ENCODE measurements at regions not wholly inside any gene's neighbourhood (a gene's known extent, or its start where the extent isn't known, plus 50 kb on each side); places are given as distances from the start of the nearest gene placed in this dataset.

DNA sequence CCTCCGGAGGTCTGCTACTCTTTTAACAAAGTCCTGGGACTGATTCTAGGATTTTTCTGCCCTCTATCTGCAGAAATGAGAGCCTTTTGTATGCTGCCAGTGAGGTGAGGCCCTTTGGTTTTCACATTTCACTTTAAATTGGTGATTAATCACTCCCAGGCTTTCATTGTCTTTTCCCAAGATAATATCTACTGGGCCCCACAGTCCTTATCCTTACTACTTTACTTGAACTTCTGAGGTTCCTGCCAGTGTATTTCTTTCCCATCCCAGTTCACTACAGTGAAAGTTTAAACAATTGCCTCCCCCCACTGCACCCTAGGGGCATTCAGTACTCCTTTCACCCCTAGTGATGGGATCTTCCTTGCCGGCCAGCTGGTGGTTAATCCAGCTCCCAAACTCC lies 127.4 kb upstream of the INHBA start:
- H3K9me3 ChIP-seq (replicated peaks in 1 of 2; ENCODE audit: control insufficient read depth in 1 of 2, insufficient read depth in 1 of 2, low read length in 2 of 2) = peaks cover 4% of the 10 kb centered on the region in 2 donors
- H3K9me3 Mint-ChIP-seq = peaks cover 0 to 20% (median 2%) of the 10 kb centered on the region in 7 donors

DNA sequence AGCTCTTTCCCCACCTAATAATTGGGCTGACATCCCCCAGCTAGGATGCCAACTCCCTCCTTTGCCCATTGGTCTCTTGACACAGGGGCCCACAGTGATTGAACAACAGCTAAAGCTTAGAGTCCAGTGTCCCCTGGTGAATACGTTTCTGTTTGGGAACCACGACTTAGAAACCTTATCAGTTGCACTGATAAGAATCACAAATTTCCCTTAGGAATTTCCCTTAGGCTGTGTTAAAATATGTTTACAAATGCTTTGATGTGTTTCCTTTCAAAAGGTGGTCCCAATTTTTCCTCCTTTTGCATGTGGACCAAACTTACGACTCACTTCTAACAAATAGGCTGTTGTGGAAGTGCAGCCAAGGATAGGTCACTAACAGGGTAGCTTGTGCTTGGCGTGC lies 126.0 kb upstream of the INHBA start:
- Mint-ChIP-seq H3K27ac (peak overlapping the region in 1 of 7 donors; percentile 30), H3K36me3 (peaks cover 0 to 1% of the 10 kb centered on the region in 2 donors), H3K4me1 (peaks cover 2% of the 10 kb centered on the region), H3K4me3 (no peak overlapping the region), H3K27me3 (ENCODE audit: low read depth in 3 of 3) (no peaks in the 10 kb centered on the region), H3K9me3 (peaks cover 0 to 20% (median 2%) of the 10 kb centered on the region in 7 donors)
- Histone ChIP-seq H3K4me3 (replicated peaks in 1 of 3; ENCODE audit: low read depth in 2 of 3, low read length in 3 of 3) (no peak overlapping the region), H3K27me3 (ENCODE audit: control insufficient read depth in 2 of 2, insufficient read depth in 2 of 2, low read length in 2 of 2) (no peaks in the 10 kb centered on the region), H3K4me2 (replicated peaks; ENCODE audit: extremely low read depth, low read length, poor library complexity, severe bottlenecking) (no peak overlapping the region), H3K36me3 (replicated peaks in 1 of 2; ENCODE audit: control insufficient read depth in 1 of 2, insufficient read depth in 2 of 2, low read length in 2 of 2) (no peaks in the 10 kb centered on the region), H3K79me2 (ENCODE audit: insufficient read depth, low read length) (no peaks in the 10 kb centered on the region), H3K9ac (ENCODE audit: insufficient read depth, low read length, poor library complexity, severe bottlenecking) (no peak overlapping the region), H3K27ac (ENCODE audit: low read depth in 1 of 2, low read length in 2 of 2) (no peak overlapping the region), H4K20me1 (ENCODE audit: insufficient read depth, low read length) (no peaks in the 10 kb centered on the region), H2AFZ (ENCODE audit: insufficient read depth, low read depth, low read length, poor library complexity, severe bottlenecking) (no peak overlapping the region), H3K9me3 (replicated peaks in 1 of 2; ENCODE audit: control insufficient read depth in 1 of 2, insufficient read depth in 1 of 2, low read length in 2 of 2) (peaks cover 4% of the 10 kb centered on the region in 2 donors), H3K4me1 (ENCODE audit: control insufficient read depth in 1 of 2, insufficient read depth in 2 of 2, low read length in 2 of 2) (no peaks in the 10 kb centered on the region)
- intact Hi-C loops (cut with micrococcal nuclease) = no loop called here
- no CpG with 5 or more reads among the region's 4 CpGs for WGBS (ENCODE audit: insufficient coverage)
- DNase-seq = no peak
- TF ChIP-seq, protein P1, sequence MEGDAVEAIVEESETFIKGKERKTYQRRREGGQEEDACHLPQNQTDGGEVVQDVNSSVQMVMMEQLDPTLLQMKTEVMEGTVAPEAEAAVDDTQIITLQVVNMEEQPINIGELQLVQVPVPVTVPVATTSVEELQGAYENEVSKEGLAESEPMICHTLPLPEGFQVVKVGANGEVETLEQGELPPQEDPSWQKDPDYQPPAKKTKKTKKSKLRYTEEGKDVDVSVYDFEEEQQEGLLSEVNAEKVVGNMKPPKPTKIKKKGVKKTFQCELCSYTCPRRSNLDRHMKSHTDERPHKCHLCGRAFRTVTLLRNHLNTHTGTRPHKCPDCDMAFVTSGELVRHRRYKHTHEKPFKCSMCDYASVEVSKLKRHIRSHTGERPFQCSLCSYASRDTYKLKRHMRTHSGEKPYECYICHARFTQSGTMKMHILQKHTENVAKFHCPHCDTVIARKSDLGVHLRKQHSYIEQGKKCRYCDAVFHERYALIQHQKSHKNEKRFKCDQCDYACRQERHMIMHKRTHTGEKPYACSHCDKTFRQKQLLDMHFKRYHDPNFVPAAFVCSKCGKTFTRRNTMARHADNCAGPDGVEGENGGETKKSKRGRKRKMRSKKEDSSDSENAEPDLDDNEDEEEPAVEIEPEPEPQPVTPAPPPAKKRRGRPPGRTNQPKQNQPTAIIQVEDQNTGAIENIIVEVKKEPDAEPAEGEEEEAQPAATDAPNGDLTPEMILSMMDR (IDR thresholded peaks at IDR 0.05) = no peak

More for the DNA sequence above, 127.4 kb upstream of the INHBA start:
- Histone ChIP-seq H4K20me1 (ENCODE audit: insufficient read depth, low read length) (no peaks in the 10 kb centered on the region), H3K4me2 (replicated peaks; ENCODE audit: extremely low read depth, low read length, poor library complexity, severe bottlenecking) (no peak overlapping the region), H3K27me3 (ENCODE audit: control insufficient read depth in 2 of 2, insufficient read depth in 2 of 2, low read length in 2 of 2) (no peaks in the 10 kb centered on the region), H2AFZ (ENCODE audit: insufficient read depth, low read depth, low read length, poor library complexity, severe bottlenecking) (no peak overlapping the region), H3K4me1 (ENCODE audit: control insufficient read depth in 1 of 2, insufficient read depth in 2 of 2, low read length in 2 of 2) (no peaks in the 10 kb centered on the region), H3K9ac (ENCODE audit: insufficient read depth, low read length, poor library complexity, severe bottlenecking) (no peak overlapping the region), H3K36me3 (replicated peaks in 1 of 2; ENCODE audit: control insufficient read depth in 1 of 2, insufficient read depth in 2 of 2, low read length in 2 of 2) (no peaks in the 10 kb centered on the region), H3K27ac (ENCODE audit: low read depth in 1 of 2, low read length in 2 of 2) (no peak overlapping the region), H3K4me3 (replicated peaks in 1 of 3; ENCODE audit: low read depth in 2 of 3, low read length in 3 of 3) (no peak overlapping the region), H3K79me2 (ENCODE audit: insufficient read depth, low read length) (no peaks in the 10 kb centered on the region)
- Mint-ChIP-seq H3K4me3 (no peak overlapping the region), H3K27ac (no peak overlapping the region), H3K27me3 (ENCODE audit: low read depth in 3 of 3) (peaks cover 0 to under 1% (median 0%) of the 10 kb centered on the region in 3 donors), H3K4me1 (peaks cover 2% of the 10 kb centered on the region), H3K36me3 (peaks cover 0 to 1% of the 10 kb centered on the region in 2 donors)
- intact Hi-C loops (cut with micrococcal nuclease) = loop anchor here (5.0 to 10.0 kb wide), 2 partner anchors 37 to 55 kb away; no protein-coding TSS in a partner anchor
- DNase-seq = no peak
- TF ChIP-seq, protein P1 (IDR thresholded peaks at IDR 0.05) = no peak
- no CpG with 5 or more reads among the region's 2 CpGs for WGBS (ENCODE audit: insufficient coverage)

All from CD14-positive monocyte (primary cell).